IPS DF 6.9 (cell line): ENCODE measurements at regions not wholly inside any gene's neighbourhood (a gene's known extent, or its start where the extent isn't known, plus 50 kb on each side); places are given as distances from the start of the nearest gene placed in this dataset.

ENCODE experiments used
- DNase-seq: peaks from one replicate; pipeline ENCODE4 v3.0.0-alpha.2; 2013; ENCODE audit warnings: low read depth, low spot score
- H3K27ac ChIP-seq: one replicate; pipeline ENCODE4 v1.5.1; 2013; ENCODE audit warnings: low read length, control low read depth
- H3K27me3 ChIP-seq: 2 replicates; pipeline ENCODE4 v1.6.1; 2013; ENCODE audit warnings: mild to moderate bottlenecking, low read length; ENCODE audit not compliant: control insufficient read depth, insufficient read depth
- H3K36me3 ChIP-seq: 2 replicates; pipeline ENCODE4 v1.6.1; 2013; ENCODE audit warnings: low read length; ENCODE audit not compliant: control insufficient read depth, insufficient read depth
- H3K4me1 ChIP-seq: 2 replicates; pipeline ENCODE4 v1.6.1; 2013; ENCODE audit warnings: low read length; ENCODE audit not compliant: control insufficient read depth, insufficient read depth
- H3K4me3 ChIP-seq: 2 replicates; pipeline ENCODE4 v1.5.1; 2013; ENCODE audit warnings: mild to moderate bottlenecking, low read length
- H3K9me3 ChIP-seq: 2 replicates; pipeline ENCODE4 v1.6.1; 2013; ENCODE audit warnings: low read length, inconsistent platforms; ENCODE audit not compliant: control insufficient read depth, insufficient read depth
- WGBS: extraction: QIAGEN DNeasy Blood & Tissue Kit; methylation state at CpG from one replicate; pipeline ENCODE4 v1.1.7; 2013; ENCODE audit warnings: mixed read lengths, missing lambda C conversion rate; ENCODE audit not compliant: insufficient read length, insufficient coverage; 5-methylcytosine and 5-hydroxymethylcytosine counted together

GRCh38 chr12:107353312-107353711 is 260.0 kb upstream of the CRY1 start:
- no CpG with 5 or more reads among the region's 2 CpGs for WGBS
- no peak for DNase-seq
- H3K4me1 ChIP-seq, result 0 out of 2 replicates have a peak, but pooled peaks cover 1% of the 10 kb centered on the region
- H3K4me3 ChIP-seq, result no peak overlapping the region
- H3K27me3 ChIP-seq, result no peaks in the 10 kb centered on the region
- no peak overlapping the region for H3K27ac ChIP-seq
- H3K36me3 ChIP-seq, result no peaks in the 10 kb centered on the region
- no peaks in the 10 kb centered on the region for H3K9me3 ChIP-seq

GRCh38 chr12:107355004-107355565 is 261.7 kb upstream of the CRY1 start:
- Histone ChIP-seq H3K36me3 (no peaks in the 10 kb centered on the region), H3K9me3 (no peaks in the 10 kb centered on the region), H3K4me1 (no peaks in the 10 kb centered on the region), H3K4me3 (no peak overlapping the region), H3K27me3 (no peaks in the 10 kb centered on the region), H3K27ac (no peak overlapping the region)
- no peak for DNase-seq
- WGBS, result no CpG with 5 or more reads among the region's 10 CpGs

- DNase-seq, result no peak
- Histone ChIP-seq H3K4me3 (no peak overlapping the region), H3K27ac (no peak overlapping the region), H3K4me1 (no peaks in the 10 kb centered on the region), H3K36me3 (no peaks in the 10 kb centered on the region), H3K9me3 (no peaks in the 10 kb centered on the region), H3K27me3 (no peaks in the 10 kb centered on the region)
- no CpG with 5 or more reads among the region's 1 CpG for WGBS
Observed at GRCh38 chr12:107355612-107356011, 262.3 kb upstream of the CRY1 start.

GRCh38 chr12:107356266-107356936 is 263.1 kb upstream of the CRY1 start:
- H3K4me1 ChIP-seq, result no peaks in the 10 kb centered on the region
- no peak overlapping the region for H3K27ac ChIP-seq
- WGBS, result no CpG with 5 or more reads among the region's 7 CpGs
- H3K9me3 ChIP-seq, result no peaks in the 10 kb centered on the region
- no peaks in the 10 kb centered on the region for H3K36me3 ChIP-seq
- H3K27me3 ChIP-seq, result no peaks in the 10 kb centered on the region
- H3K4me3 ChIP-seq, result no peak overlapping the region
- DNase-seq, result no peak

- Histone ChIP-seq H3K9me3 (no peaks in the 10 kb centered on the region), H3K36me3 (no peaks in the 10 kb centered on the region), H3K4me3 (no peak overlapping the region), H3K27me3 (no peaks in the 10 kb centered on the region), H3K27ac (no peak overlapping the region), H3K4me1 (no peaks in the 10 kb centered on the region)
- no peak for DNase-seq
- no CpG with 5 or more reads among the region's 2 CpGs for WGBS
Observed at GRCh38 chr12:107356937-107357295, 263.6 kb upstream of the CRY1 start.

- H3K4me1 ChIP-seq, result peaks cover 1% of the 10 kb centered on the region; the same call in 1 of the 2 replicates
- no peaks in the 10 kb centered on the region for H3K9me3 ChIP-seq
- no peaks in the 10 kb centered on the region for H3K36me3 ChIP-seq
- no peak for DNase-seq
- no peak overlapping the region for H3K4me3 ChIP-seq
- WGBS, result no CpG with 5 or more reads among the region's 4 CpGs
- no peak overlapping the region for H3K27ac ChIP-seq
- H3K27me3 ChIP-seq, result no peaks in the 10 kb centered on the region
Observed at GRCh38 chr12:107359382-107359781, 266.0 kb upstream of the CRY1 start.

- no peaks in the 10 kb centered on the region for H3K36me3 ChIP-seq
- H3K9me3 ChIP-seq, result no peaks in the 10 kb centered on the region
- no peak for DNase-seq
- no peak overlapping the region for H3K27ac ChIP-seq
- no peak overlapping the region for H3K4me3 ChIP-seq
- no peaks in the 10 kb centered on the region for H3K27me3 ChIP-seq
- H3K4me1 ChIP-seq, result peaks cover 1% of the 10 kb centered on the region; the same call in 1 of the 2 replicates
Observed at GRCh38 chr12:107360033-107360432, 266.7 kb upstream of the CRY1 start.

GRCh38 chr12:107360482-107360881 is 267.1 kb upstream of the CRY1 start:
- H3K27me3 ChIP-seq, result no peaks in the 10 kb centered on the region
- no peak for DNase-seq
- no peak overlapping the region for H3K27ac ChIP-seq
- H3K4me3 ChIP-seq, result no peak overlapping the region
- no peaks in the 10 kb centered on the region for H3K9me3 ChIP-seq
- H3K4me1 ChIP-seq, result peaks cover 1% of the 10 kb centered on the region; the same call in 1 of the 2 replicates
- WGBS, result no CpG with 5 or more reads among the region's 2 CpGs
- no peaks in the 10 kb centered on the region for H3K36me3 ChIP-seq

- H3K27ac ChIP-seq, result no peak overlapping the region
- H3K27me3 ChIP-seq, result no peaks in the 10 kb centered on the region
- peaks cover 1% of the 10 kb centered on the region for H3K4me1 ChIP-seq
- H3K9me3 ChIP-seq, result no peaks in the 10 kb centered on the region
- no peak for DNase-seq
- WGBS, result no CpG with 5 or more reads among the region's 2 CpGs
- H3K36me3 ChIP-seq, result no peaks in the 10 kb centered on the region
- H3K4me3 ChIP-seq, result no peak overlapping the region
Observed at GRCh38 chr12:107361970-107362369, 268.6 kb upstream of the CRY1 start.

GRCh38 chr12:107362960-107363359 is 269.6 kb upstream of the CRY1 start:
- no CpG with 5 or more reads among the region's 5 CpGs for WGBS
- Histone ChIP-seq H3K27ac (no peak overlapping the region), H3K36me3 (no peaks in the 10 kb centered on the region), H3K4me1 (peaks cover 1% of the 10 kb centered on the region), H3K27me3 (no peaks in the 10 kb centered on the region), H3K9me3 (no peaks in the 10 kb centered on the region), H3K4me3 (no peak overlapping the region)
- no peak for DNase-seq
